GM18909 (cell line): ENCODE measurements at regions not wholly inside any gene's neighbourhood (a gene's known extent, or its start where the extent isn't known, plus 50 kb on each side); places are given as distances from the start of the nearest gene placed in this dataset.
"Not testable (repeated sequence)": the region's sequence is repeated elsewhere in the genome, so short reads cannot be mapped to it uniquely, and the experiment has no call there.

Source experiments
- ATAC-seq: cut with Tn5 transposase; IDR thresholded peaks from one replicate; pipeline ENCODE4 v1.9.1; 2021; ENCODE audit warnings: mild to moderate bottlenecking; ENCODE audit not compliant: unreplicated experiment, poor library complexity

- ATAC-seq: not testable (repeated sequence)
These were observed 53.4 kb upstream of the PSMA1 start for GRCh38 chr11:14573539-14574057.

- ATAC-seq: no peak
These were observed 57.1 kb upstream of the PSMA1 start for GRCh38 chr11:14577292-14577691.

- peak; percentile 33 for ATAC-seq
These were observed 57.8 kb upstream of the PSMA1 start for GRCh38 chr11:14577835-14578529.

- peak; percentile 100 for ATAC-seq
These were observed 58.4 kb upstream of the PSMA1 start for GRCh38 chr11:14578541-14578956.

- no peak for ATAC-seq
These were observed 59.5 kb upstream of the PSMA1 start for GRCh38 chr11:14579646-14580045.

- no peak for ATAC-seq
These were observed 60.8 kb upstream of the PDE3B start for GRCh38 chr11:14582793-14583192.

- no peak for ATAC-seq
These were observed 60.2 kb upstream of the PDE3B start for GRCh38 chr11:14583252-14584034.

- no peak for ATAC-seq
These were observed 59.6 kb upstream of the PDE3B start for GRCh38 chr11:14584035-14584363.

GRCh38 chr11:14584595-14584994 lies 59.0 kb upstream of the PDE3B start:
- ATAC-seq: no peak

GRCh38 chr11:14585438-14585837 lies 58.2 kb upstream of the PDE3B start:
- ATAC-seq: no peak

- no peak for ATAC-seq
These were observed 56.3 kb upstream of the PDE3B start for GRCh38 chr11:14587258-14587657.

- ATAC-seq: no peak
These were observed 54.9 kb upstream of the PDE3B start for GRCh38 chr11:14588681-14589080.

- no peak for ATAC-seq
These were observed 54.2 kb upstream of the PDE3B start for GRCh38 chr11:14589421-14589820.

- ATAC-seq: not testable (repeated sequence)
These were observed 52.6 kb upstream of the PDE3B start for GRCh38 chr11:14591046-14591445.

GRCh38 chr11:14593671-14594070 lies 49.9 kb upstream of the PDE3B start:
- ATAC-seq: no peak
